Small intestine (tissue), 7 donors: ENCODE measurements at regions not wholly inside any gene's neighbourhood (a gene's known extent, or its start where the extent isn't known, plus 50 kb on each side); places are given as distances from the start of the nearest gene placed in this dataset.

Experiments
- DNase-seq, 2 donors: peaks; one replicate each; pipeline versions ENCODE4 v3.0.0 to v3.0.0-alpha.2; 2013
- FAIRE-seq: peaks from 2 replicates; lab custom pipeline; 2012; peaks lifted over from hg19 to GRCh38; lab: Jason Lieb, UNC
- H3K27ac ChIP-seq, 3 donors: one replicate each; pipeline ENCODE4 v1.5.1; 2013; ENCODE audit warnings: low read length in 2 of 3, mild to moderate bottlenecking in 2 of 3, control low read depth in 1 of 3, inconsistent platforms in 1 of 3, low read depth in 1 of 3, moderate library complexity in 1 of 3
- H3K27me3 ChIP-seq, 3 donors: one replicate each; pipeline ENCODE4 v1.6.1; 2013; ENCODE audit warnings: low read length in 3 of 3, inconsistent platforms in 1 of 3; ENCODE audit not compliant: control insufficient read depth in 3 of 3, insufficient read depth in 3 of 3
- H3K36me3 ChIP-seq, 3 donors: one replicate each; pipeline ENCODE4 v1.6.1; 2013; ENCODE audit warnings: low read length in 3 of 3, inconsistent platforms in 1 of 3, low read depth in 1 of 3, mild to moderate bottlenecking in 1 of 3, moderate library complexity in 1 of 3; ENCODE audit not compliant: control insufficient read depth in 3 of 3, insufficient read depth in 2 of 3
- H3K4me1 ChIP-seq, 3 donors: one replicate each; pipeline ENCODE4 v1.6.1; 2013; ENCODE audit warnings: low read length in 2 of 3, inconsistent platforms in 1 of 3, low read depth in 1 of 3, mild to moderate bottlenecking in 1 of 3, moderate library complexity in 1 of 3; ENCODE audit not compliant: control insufficient read depth in 3 of 3, insufficient read depth in 2 of 3
- H3K4me3 ChIP-seq, 3 donors: one replicate each; pipeline ENCODE4 v1.5.1; 2013; ENCODE audit warnings: low read length in 3 of 3, control low read depth in 1 of 3, inconsistent platforms in 1 of 3, low read depth in 1 of 3, mild to moderate bottlenecking in 1 of 3, moderate library complexity in 1 of 3
- H3K9me3 ChIP-seq, 2 donors: one replicate each; pipeline ENCODE4 v1.6.1; 2013; ENCODE audit warnings: low read depth in 1 of 2, low read length in 1 of 2; ENCODE audit not compliant: control insufficient read depth in 2 of 2, insufficient read depth in 1 of 2
- WGBS, 3 donors: extraction: QIAGEN DNeasy Blood & Tissue Kit; methylation state at CpG; one replicate each; pipeline ENCODE4 v1.1.7; 2013; 5-methylcytosine and 5-hydroxymethylcytosine counted together
- donor health status: healthy with polysubstance abuse.
- donor health status: control.
- donor health status: control.
- donor health status: Bipolar disorder and iron deficiency.
- donor health status: healthy.

- no peak overlapping the region for H3K4me3 ChIP-seq
- WGBS, 3 donors, result 57 to 62% (median 61%) methylated on average over 2 of the region's 2 CpGs
- H3K27ac ChIP-seq, result no peak overlapping the region
- FAIRE-seq (no peak), DNase-seq (no peak)
- no peaks in the 10 kb centered on the region for H3K9me3 ChIP-seq
- H3K36me3 ChIP-seq, result no peaks in the 10 kb centered on the region
- no peaks in the 10 kb centered on the region for H3K27me3 ChIP-seq
- no peaks in the 10 kb centered on the region for H3K4me1 ChIP-seq
Observed at GRCh38 chr4:104973708-104974107, 173.0 kb upstream of the TET2 start.

- WGBS, 3 donors, result 75 to 83% (median 75%) methylated on average over 1 of the region's 1 CpG
- FAIRE-seq (no peak), DNase-seq (no peak)
- Histone ChIP-seq H3K4me3 (no peak overlapping the region), H3K36me3 (no peaks in the 10 kb centered on the region), H3K9me3 (no peaks in the 10 kb centered on the region), H3K4me1 (no peaks in the 10 kb centered on the region), H3K27me3 (no peaks in the 10 kb centered on the region), H3K27ac (no peak overlapping the region)
Observed at GRCh38 chr4:104975617-104976016, 171.1 kb upstream of the TET2 start.

- Histone ChIP-seq H3K4me3 (no peak overlapping the region), H3K4me1 (no peaks in the 10 kb centered on the region), H3K36me3 (no peaks in the 10 kb centered on the region), H3K9me3 (no peaks in the 10 kb centered on the region), H3K27me3 (no peaks in the 10 kb centered on the region), H3K27ac (no peak overlapping the region)
- WGBS, 3 donors, result 83 to 89% (median 89%) methylated on average over 2 of the region's 2 CpGs
- no peak for DNase-seq
- no peak for FAIRE-seq
Observed at GRCh38 chr4:104976262-104976661, 170.4 kb upstream of the TET2 start.

- H3K27me3 ChIP-seq, result no peaks in the 10 kb centered on the region
- DNase-seq (no peak), FAIRE-seq (no peak)
- H3K4me1 ChIP-seq, result no peaks in the 10 kb centered on the region
- WGBS, 3 donors, result 85 to 95% (median 87%) methylated on average over 4 of the region's 4 CpGs
- H3K9me3 ChIP-seq, result no peaks in the 10 kb centered on the region
- H3K4me3 ChIP-seq, result no peak overlapping the region
- H3K27ac ChIP-seq, result no peak overlapping the region
- no peaks in the 10 kb centered on the region for H3K36me3 ChIP-seq
Observed at GRCh38 chr4:104979083-104979760, 167.5 kb upstream of the TET2 start.

GRCh38 chr4:104983615-104984179 is 163.0 kb upstream of the TET2 start:
- H3K4me1 ChIP-seq, result no peaks in the 10 kb centered on the region
- no peak overlapping the region for H3K4me3 ChIP-seq
- WGBS, 3 donors, result 43 to 71% (median 60%) methylated on average over 1 of the region's 1 CpG
- no peak for FAIRE-seq
- H3K27ac ChIP-seq, result no peak overlapping the region
- H3K9me3 ChIP-seq, result no peaks in the 10 kb centered on the region
- DNase-seq, result no peak
- H3K36me3 ChIP-seq, result no peaks in the 10 kb centered on the region
- H3K27me3 ChIP-seq, result no peaks in the 10 kb centered on the region

- 75 to 84% (median 79%) methylated on average over 5 of the region's 5 CpGs for WGBS, 3 donors
- Histone ChIP-seq H3K9me3 (no peaks in the 10 kb centered on the region), H3K4me3 (no peak overlapping the region), H3K36me3 (no peaks in the 10 kb centered on the region), H3K27ac (no peak overlapping the region), H3K4me1 (no peaks in the 10 kb centered on the region), H3K27me3 (no peaks in the 10 kb centered on the region)
- DNase-seq (no peak), FAIRE-seq (no peak)
Observed at GRCh38 chr4:104986306-104986705, 160.4 kb upstream of the TET2 start.

- Histone ChIP-seq H3K27ac (no peak overlapping the region), H3K9me3 (no peaks in the 10 kb centered on the region), H3K4me1 (no peaks in the 10 kb centered on the region), H3K4me3 (no peak overlapping the region), H3K27me3 (no peaks in the 10 kb centered on the region), H3K36me3 (no peaks in the 10 kb centered on the region)
- DNase-seq (no peak), FAIRE-seq (no peak)
- WGBS, 3 donors, result 19 to 52% (median 33%) methylated on average over 4 of the region's 4 CpGs
Observed at GRCh38 chr4:104989371-104989770, 157.3 kb upstream of the TET2 start.

GRCh38 chr4:105002278-105002677 is 144.4 kb upstream of the TET2 start:
- Histone ChIP-seq H3K27me3 (no peaks in the 10 kb centered on the region), H3K9me3 (no peaks in the 10 kb centered on the region), H3K4me3 (no peak overlapping the region), H3K27ac (no peak overlapping the region), H3K4me1 (no peaks in the 10 kb centered on the region), H3K36me3 (no peaks in the 10 kb centered on the region)
- WGBS, 3 donors, result 91 to 95% (median 93%) methylated on average over 6 of the region's 6 CpGs
- FAIRE-seq (no peak), DNase-seq (no peak)

GRCh38 chr4:105014234-105014633 is 132.4 kb upstream of the TET2 start:
- DNase-seq, result peak in 1 of 2 donors; percentile 8
- H3K4me1 ChIP-seq, result no peaks in the 10 kb centered on the region
- FAIRE-seq, result no peak
- no peaks in the 10 kb centered on the region for H3K36me3 ChIP-seq
- H3K4me3 ChIP-seq, result no peak overlapping the region
- no peaks in the 10 kb centered on the region for H3K9me3 ChIP-seq
- H3K27ac ChIP-seq, result no peak overlapping the region
- H3K27me3 ChIP-seq, result no peaks in the 10 kb centered on the region
